CD4-positive, alpha-beta T cell (primary cell): ENCODE measurements at regions not wholly inside any gene's neighbourhood (a gene's known extent, or its start where the extent isn't known, plus 50 kb on each side); places are given as distances from the start of the nearest gene placed in this dataset.

Source experiments
- ATAC-seq: fragments of 200-7000 bp; cut with Tn5 transposase; one replicate; pipeline ENCODE4 v1.10.0; 2022; ENCODE audit warnings: mild to moderate bottlenecking; ENCODE audit not compliant: poor library complexity
- CTCF ChIA-PET: fragments of 350-600 bp; sonication (Branson Sonifier 250); formaldehyde crosslinking; loops from one replicate; lab custom pipeline; 2021; ENCODE audit warnings: antibody characterized with exemption, inconsistent platforms; lab: Charles Lee
- POLR2A ChIA-PET: fragments of 350-600 bp; sonication (Branson Sonifier 250); formaldehyde crosslinking; loops from one replicate; lab custom pipeline; 2021; ENCODE audit warnings: antibody characterized with exemption, inconsistent platforms; lab: Charles Lee
- DNase-seq, 14 experiments: peaks; one replicate each; pipeline ENCODE4 v3.0.0-alpha.2; 2013 to 2020; ENCODE audit warnings: mixed read lengths in 2 of 14
- H3K27ac ChIP-seq, 2 donors: one replicate each; pipeline versions ENCODE4 v1.5.1 to v1.7.0; 2013; ENCODE audit warnings: low read length in 2 of 2, low read depth in 1 of 2, mild to moderate bottlenecking in 1 of 2
- H3K27me3 ChIP-seq, 2 experiments: 1 replicate in 1 of 2; 2 replicates in 1 of 2; pipeline versions ENCODE4 v1.6.1 to v1.7.0; 2013; ENCODE audit warnings: low read length in 2 of 2, control low read depth in 1 of 2, mild to moderate bottlenecking in 1 of 2, moderate library complexity in 1 of 2; ENCODE audit not compliant: insufficient read depth in 2 of 2, control insufficient read depth in 1 of 2
- H3K36me3 ChIP-seq: one replicate; pipeline ENCODE4 v1.6.1; 2013; ENCODE audit warnings: low read length, control low read depth; ENCODE audit not compliant: insufficient read depth
- H3K4me1 ChIP-seq: one replicate; pipeline ENCODE4 v1.6.1; 2013; ENCODE audit warnings: low read length, control low read depth; ENCODE audit not compliant: insufficient read depth
- H3K4me3 ChIP-seq: one replicate; pipeline ENCODE4 v1.5.1; 2013; ENCODE audit warnings: mild to moderate bottlenecking, low read length, moderate library complexity
- H3K9me3 ChIP-seq, 2 experiments: 1 replicate in 1 of 2; 2 replicates in 1 of 2; pipeline versions ENCODE4 v1.6.1 to v1.7.0; 2013; ENCODE audit warnings: low read length in 2 of 2, mild to moderate bottlenecking in 2 of 2, control low read depth in 1 of 2, moderate library complexity in 1 of 2; ENCODE audit not compliant: control insufficient read depth in 1 of 2, insufficient read depth in 1 of 2
- H3K27ac Mint-ChIP-seq: one replicate; pipeline ENCODE4 v1.8.0; 2020; ENCODE audit warnings: mixed read lengths
- H3K27me3 Mint-ChIP-seq: one replicate; pipeline ENCODE4 v1.8.0; 2021; ENCODE audit warnings: mixed read lengths
- H3K36me3 Mint-ChIP-seq: one replicate; pipeline ENCODE4 v1.8.0; 2021; ENCODE audit warnings: low read depth, mixed read lengths
- H3K4me1 Mint-ChIP-seq: one replicate; pipeline ENCODE4 v1.8.0; 2021; ENCODE audit warnings: low read depth, mixed read lengths
- H3K4me3 Mint-ChIP-seq: one replicate; pipeline ENCODE4 v1.8.0; 2020; ENCODE audit warnings: mild to moderate bottlenecking, mixed read lengths
- H3K9me3 Mint-ChIP-seq: one replicate; pipeline ENCODE4 v1.8.0; 2020; ENCODE audit warnings: mixed read lengths
- intact Hi-C, 2 experiments: fragments of 100-400 bp; cut with DNase I in 1 of 2; cut with micrococcal nuclease in 1 of 2; formaldehyde crosslinking; loops; one replicate each; pipeline versions ENCODE4 v1.15.1 to v1.9.0; 2023 to 2025; cut with DNase I, micrococcal nuclease
- TF ChIP-seq, protein P1 (sequence below): fragments of 200-600 bp; IDR thresholded peaks from one replicate; pipeline ENCODE4 v1.8.0; 2022; ENCODE audit warnings: antibody characterized with exemption, mild to moderate bottlenecking

DNA sequence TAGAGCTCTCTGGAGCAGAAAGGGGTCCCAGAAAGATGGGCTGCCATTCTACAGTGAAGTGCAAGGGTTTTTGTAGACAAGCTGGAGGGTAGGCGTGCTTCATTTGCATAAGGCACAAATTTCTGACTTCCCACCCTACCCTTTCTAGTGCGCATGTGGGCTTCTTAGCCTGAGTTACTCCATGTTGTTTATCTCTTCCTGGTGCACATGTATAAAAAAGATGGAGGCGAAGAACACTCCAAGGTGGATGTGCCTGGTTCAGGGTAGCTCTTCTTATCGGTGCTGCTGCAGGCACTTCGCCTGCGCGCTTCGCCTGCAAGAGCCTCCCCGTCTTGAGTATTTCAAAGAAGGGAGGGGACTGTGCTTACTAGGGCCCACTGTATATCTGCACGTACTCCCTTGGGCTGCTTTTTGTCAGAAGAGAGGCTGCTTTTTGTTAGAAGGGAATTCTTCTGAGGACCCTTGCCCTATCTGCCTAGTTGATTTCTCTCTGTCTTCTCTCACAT, 1047.3 kb upstream of the CNTN5 start:
- intact Hi-C loops, result no loop called here
- no peak for DNase-seq
- H3K4me1 ChIP-seq, result no peaks in the 10 kb centered on the region
- Mint-ChIP-seq H3K4me3 (no peak overlapping the region), H3K9me3 (peaks cover 2% of the 10 kb centered on the region), H3K36me3 (no peaks in the 10 kb centered on the region), H3K27ac (no peak overlapping the region), H3K4me1 (no peaks in the 10 kb centered on the region), H3K27me3 (no peaks in the 10 kb centered on the region)
- no peak overlapping the region for H3K4me3 ChIP-seq
- POLR2A ChIA-PET, result no interaction called here
- H3K27ac ChIP-seq, result no peak overlapping the region
- CTCF ChIA-PET, result no interaction called here
- no peaks in the 10 kb centered on the region for H3K36me3 ChIP-seq
- no peak for ATAC-seq
- peaks cover 0 to 17% of the 10 kb centered on the region in 2 experiments for H3K9me3 ChIP-seq
- TF ChIP-seq, protein P1, sequence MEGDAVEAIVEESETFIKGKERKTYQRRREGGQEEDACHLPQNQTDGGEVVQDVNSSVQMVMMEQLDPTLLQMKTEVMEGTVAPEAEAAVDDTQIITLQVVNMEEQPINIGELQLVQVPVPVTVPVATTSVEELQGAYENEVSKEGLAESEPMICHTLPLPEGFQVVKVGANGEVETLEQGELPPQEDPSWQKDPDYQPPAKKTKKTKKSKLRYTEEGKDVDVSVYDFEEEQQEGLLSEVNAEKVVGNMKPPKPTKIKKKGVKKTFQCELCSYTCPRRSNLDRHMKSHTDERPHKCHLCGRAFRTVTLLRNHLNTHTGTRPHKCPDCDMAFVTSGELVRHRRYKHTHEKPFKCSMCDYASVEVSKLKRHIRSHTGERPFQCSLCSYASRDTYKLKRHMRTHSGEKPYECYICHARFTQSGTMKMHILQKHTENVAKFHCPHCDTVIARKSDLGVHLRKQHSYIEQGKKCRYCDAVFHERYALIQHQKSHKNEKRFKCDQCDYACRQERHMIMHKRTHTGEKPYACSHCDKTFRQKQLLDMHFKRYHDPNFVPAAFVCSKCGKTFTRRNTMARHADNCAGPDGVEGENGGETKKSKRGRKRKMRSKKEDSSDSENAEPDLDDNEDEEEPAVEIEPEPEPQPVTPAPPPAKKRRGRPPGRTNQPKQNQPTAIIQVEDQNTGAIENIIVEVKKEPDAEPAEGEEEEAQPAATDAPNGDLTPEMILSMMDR, result no peak
- H3K27me3 ChIP-seq, result no peaks in the 10 kb centered on the region

DNA sequence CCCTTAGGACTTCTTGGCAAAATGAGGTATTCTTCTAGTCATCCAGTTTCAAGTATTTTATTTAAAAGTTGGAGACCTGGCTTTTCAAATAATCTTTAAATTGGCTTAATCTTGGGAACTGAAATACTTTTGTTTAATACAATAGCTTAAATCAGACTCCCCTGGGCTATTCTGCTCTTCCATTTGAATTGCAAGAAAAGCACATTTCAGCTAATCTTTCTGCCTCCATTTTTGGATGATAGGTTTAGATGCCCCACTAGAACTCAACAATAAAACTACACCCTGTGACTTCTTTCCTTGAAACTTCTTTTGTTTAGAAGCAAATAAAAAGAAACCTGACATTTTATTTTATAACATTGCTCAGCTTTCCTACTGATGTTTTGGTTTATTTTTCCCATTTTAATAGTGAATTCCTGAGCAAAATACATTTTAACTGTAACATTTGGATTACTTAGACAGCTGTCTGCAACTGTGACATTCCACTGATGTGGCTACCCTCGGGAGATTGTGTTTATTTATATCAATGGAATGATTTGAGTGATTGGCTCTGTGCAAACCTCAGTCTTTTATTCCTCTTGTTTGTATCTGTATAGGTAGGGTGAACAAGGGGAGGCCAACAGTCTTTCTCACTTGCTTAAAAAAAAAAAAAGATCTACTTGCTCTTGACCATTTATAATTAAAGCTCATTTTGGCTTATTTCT, 1045.8 kb upstream of the CNTN5 start:
- intact Hi-C loops, result no loop called here
- no peak overlapping the region for H3K4me3 ChIP-seq
- no peaks in the 10 kb centered on the region for H3K36me3 Mint-ChIP-seq
- H3K27ac ChIP-seq, result no peak overlapping the region
- POLR2A ChIA-PET, result no interaction called here
- H3K27me3 ChIP-seq, result no peaks in the 10 kb centered on the region
- TF ChIP-seq, protein P1, result no peak
- H3K27ac Mint-ChIP-seq, result no peak overlapping the region
- no peaks in the 10 kb centered on the region for H3K27me3 Mint-ChIP-seq
- ATAC-seq (no peak), DNase-seq (no peak)
- no peak overlapping the region for H3K4me3 Mint-ChIP-seq
- peaks cover 0 to 16% of the 10 kb centered on the region in 2 experiments for H3K9me3 ChIP-seq
- no peaks in the 10 kb centered on the region for H3K36me3 ChIP-seq
- H3K4me1 ChIP-seq, result no peaks in the 10 kb centered on the region
- CTCF ChIA-PET, result no interaction called here
- peaks cover 2% of the 10 kb centered on the region for H3K9me3 Mint-ChIP-seq
- no peaks in the 10 kb centered on the region for H3K4me1 Mint-ChIP-seq

GRCh38 chr11:97977726-97978125, 1043.0 kb upstream of the CNTN5 start:
- Histone ChIP-seq H3K27ac (no peak overlapping the region), H3K4me1 (no peaks in the 10 kb centered on the region), H3K27me3 (no peaks in the 10 kb centered on the region), H3K36me3 (no peaks in the 10 kb centered on the region), H3K4me3 (no peak overlapping the region), H3K9me3 (peaks cover 0 to 18% of the 10 kb centered on the region in 2 experiments)
- no peaks in the 10 kb centered on the region for H3K4me1 Mint-ChIP-seq
- H3K36me3 Mint-ChIP-seq, result no peaks in the 10 kb centered on the region
- TF ChIP-seq, protein P1, result no peak
- H3K27ac Mint-ChIP-seq, result no peak overlapping the region
- H3K9me3 Mint-ChIP-seq, result peaks cover 5% of the 10 kb centered on the region
- no peak for ATAC-seq
- no peak for DNase-seq
- no peaks in the 10 kb centered on the region for H3K27me3 Mint-ChIP-seq
- H3K4me3 Mint-ChIP-seq, result no peak overlapping the region
- POLR2A ChIA-PET, result no interaction called here
- CTCF ChIA-PET, result no interaction called here
- intact Hi-C loops, result no loop called here
